H9 (cell line): ENCODE measurements at regions not wholly inside any gene's neighbourhood (a gene's known extent, or its start where the extent isn't known, plus 50 kb on each side); places are given as distances from the start of the nearest gene placed in this dataset.

Source experiments
- DNase-seq: peaks from one replicate; pipeline ENCODE4 v3.0.0-alpha.2; 2017
- H2AFZ ChIP-seq: one replicate; pipeline ENCODE4 v1.6.1; 2013; ENCODE audit warnings: mild to moderate bottlenecking, low read length, control low read depth, moderate library complexity
- H2AK5ac ChIP-seq: 2 replicates; pipeline ENCODE4 v1.6.1; 2013; ENCODE audit warnings: low read length, control low read depth, mixed read lengths; ENCODE audit not compliant: insufficient read length
- H2BK120ac ChIP-seq: one replicate; pipeline ENCODE4 v1.6.1; 2013; ENCODE audit warnings: low read depth, mild to moderate bottlenecking, low read length, control low read depth, inconsistent platforms; ENCODE audit not compliant: poor library complexity, severe bottlenecking
- H2BK12ac ChIP-seq: 2 replicates; pipeline ENCODE4 v1.6.1; 2013; ENCODE audit warnings: low read length, control low read depth, mixed read lengths, low read depth; ENCODE audit not compliant: insufficient read length
- H2BK15ac ChIP-seq: 2 replicates; pipeline ENCODE4 v1.6.1; 2013; ENCODE audit warnings: low read depth, low read length, control low read depth
- H2BK20ac ChIP-seq: one replicate; pipeline ENCODE4 v1.6.1; 2013; ENCODE audit warnings: low read depth, mild to moderate bottlenecking, low read length, control low read depth, inconsistent platforms; ENCODE audit not compliant: poor library complexity, severe bottlenecking
- H2BK5ac ChIP-seq: 2 replicates; pipeline ENCODE4 v1.6.1; 2013; ENCODE audit warnings: low read length, control low read depth, mixed read lengths; ENCODE audit not compliant: insufficient read length
- H3K14ac ChIP-seq: 2 replicates; pipeline ENCODE4 v1.6.1; 2013; ENCODE audit warnings: low read length, control low read depth; ENCODE audit not compliant: insufficient read depth
- H3K18ac ChIP-seq: 2 replicates; pipeline ENCODE4 v1.6.1; 2013; ENCODE audit warnings: low read depth, mild to moderate bottlenecking, mixed read lengths, low read length, control low read depth; ENCODE audit not compliant: insufficient read length
- H3K23ac ChIP-seq: 2 replicates; pipeline ENCODE4 v1.6.1; 2013; ENCODE audit warnings: low read length, control low read depth, mixed read lengths, low read depth; ENCODE audit not compliant: insufficient read length
- H3K23me2 ChIP-seq: 2 replicates; pipeline ENCODE4 v1.6.1; 2013; ENCODE audit warnings: low read depth, mild to moderate bottlenecking, mixed read lengths, low read length, control low read depth; ENCODE audit not compliant: insufficient read length, poor library complexity, severe bottlenecking
- H3K27ac ChIP-seq: 2 replicates; pipeline ENCODE4 v1.5.1; 2013; ENCODE audit warnings: low read length, control low read depth, mixed read lengths, low read depth; ENCODE audit not compliant: insufficient read length
- H3K27me3 ChIP-seq: 2 replicates; pipeline ENCODE4 v1.6.1; 2013; ENCODE audit warnings: low read length, control low read depth, inconsistent platforms; ENCODE audit not compliant: insufficient read depth
- H3K4ac ChIP-seq: 2 replicates; pipeline ENCODE4 v1.6.1; 2013; ENCODE audit warnings: low read depth, mild to moderate bottlenecking, control low read depth, inconsistent platforms, low read length, moderate library complexity
- H3K4me1 ChIP-seq: 2 replicates; pipeline ENCODE4 v1.6.1; 2013; ENCODE audit warnings: low read length, control low read depth, inconsistent platforms; ENCODE audit not compliant: insufficient read depth
- H3K4me2 ChIP-seq: 2 replicates; pipeline ENCODE4 v1.6.1; 2013; ENCODE audit warnings: low read length, control low read depth, mixed read lengths; ENCODE audit not compliant: insufficient read length, insufficient read depth
- H3K56ac ChIP-seq: 2 replicates; pipeline ENCODE4 v1.6.1; 2013; ENCODE audit warnings: low read depth, mild to moderate bottlenecking, mixed read lengths, low read length, control low read depth; ENCODE audit not compliant: insufficient read length
- H3K79me1 ChIP-seq: 2 replicates; pipeline ENCODE4 v1.6.1; 2013; ENCODE audit warnings: low read depth, mild to moderate bottlenecking, moderate library complexity, low read length, control low read depth, inconsistent platforms; ENCODE audit not compliant: insufficient read depth, poor library complexity, severe bottlenecking
- H3K79me2 ChIP-seq: 2 replicates; pipeline ENCODE4 v1.6.1; 2013; ENCODE audit warnings: low read length, control low read depth, inconsistent platforms; ENCODE audit not compliant: insufficient read depth
- H3K9ac ChIP-seq: 2 replicates; pipeline ENCODE4 v1.6.1; 2013; ENCODE audit warnings: low read length, control low read depth, mixed read lengths; ENCODE audit not compliant: insufficient read length; ENCODE audit errors: extremely low read depth
- H3K9me3 ChIP-seq: one replicate; pipeline ENCODE4 v1.6.1; 2013; ENCODE audit warnings: low read depth, low read length, inconsistent platforms; ENCODE audit not compliant: control insufficient read depth
- H3T11ph ChIP-seq: one replicate; pipeline ENCODE4 v1.6.1; 2013; ENCODE audit warnings: mild to moderate bottlenecking, low read length, control low read depth, inconsistent platforms
- H4K20me1 ChIP-seq: one replicate; pipeline ENCODE4 v1.6.1; 2013; ENCODE audit not compliant: control insufficient read depth, insufficient read length, insufficient read depth
- H4K5ac ChIP-seq: 2 replicates; pipeline ENCODE4 v1.6.1; 2013; ENCODE audit warnings: low read depth, mild to moderate bottlenecking, mixed read lengths, low read length, control low read depth; ENCODE audit not compliant: insufficient read length
- H4K8ac ChIP-seq: replicated peaks from 2 replicates; pipeline ENCODE4 v1.6.1; 2013; ENCODE audit warnings: low read length, control low read depth, mixed read lengths, low read depth; ENCODE audit not compliant: insufficient read length
- H4K91ac ChIP-seq: 2 replicates; pipeline ENCODE4 v1.6.1; 2013; ENCODE audit warnings: low read depth, mild to moderate bottlenecking, moderate library complexity, mixed read lengths, low read length, control low read depth; ENCODE audit not compliant: insufficient read length
- H3K27ac Mint-ChIP-seq, 3 experiments: 2 replicates in 2 of 3; 3 replicates in 1 of 3; pipeline ENCODE4 v1.8.0; 2020 to 2021; ENCODE audit warnings: mixed read lengths in 3 of 3, mild to moderate bottlenecking in 1 of 3, moderate library complexity in 1 of 3
- H3K27me3 Mint-ChIP-seq: 2 replicates; pipeline ENCODE4 v1.8.0; 2021; ENCODE audit warnings: low read depth, mild to moderate bottlenecking, moderate library complexity, mixed read lengths
- H3K36me3 Mint-ChIP-seq, 3 experiments: 2 replicates in 2 of 3; 3 replicates in 1 of 3; pipeline ENCODE4 v1.8.0; 2020 to 2021; ENCODE audit warnings: low read depth in 3 of 3, mixed read lengths in 3 of 3; ENCODE audit not compliant: insufficient read depth in 1 of 3
- H3K4me1 Mint-ChIP-seq, 2 experiments: 2 replicates each; pipeline ENCODE4 v1.8.0; 2020; ENCODE audit warnings: mixed read lengths in 2 of 2
- H3K4me3 Mint-ChIP-seq, 2 experiments: 2 replicates in 1 of 2; 3 replicates in 1 of 2; pipeline ENCODE4 v1.8.0; 2020 to 2021; ENCODE audit warnings: mild to moderate bottlenecking in 2 of 2, mixed read lengths in 2 of 2, moderate library complexity in 1 of 2
- H3K9me3 Mint-ChIP-seq, 2 experiments: 2 replicates in 1 of 2; 3 replicates in 1 of 2; pipeline ENCODE4 v1.8.0; 2020; ENCODE audit warnings: mild to moderate bottlenecking in 2 of 2, mixed read lengths in 2 of 2, moderate library complexity in 1 of 2
- CTCF ChIP-seq: fragments of 200-600 bp; sonication (generic); conservative IDR thresholded peaks from 3 replicates; pipeline ENCODE4 v1.8.0; 2021; ENCODE audit warnings: antibody characterized with exemption, mild to moderate bottlenecking
- WGBS: extraction: QIAGEN DNeasy Blood & Tissue Kit; methylation state at CpG from one replicate; pipeline ENCODE4 v1.1.7; 2013; ENCODE audit warnings: missing lambda C conversion rate, low lambda C conversion rate, mixed read lengths; ENCODE audit not compliant: insufficient read length; ENCODE audit errors: extremely low coverage; 5-methylcytosine and 5-hydroxymethylcytosine counted together

- Histone ChIP-seq H4K91ac (no peak overlapping the region), H3K79me1 (no peaks in the 10 kb centered on the region), H2BK12ac (no peak overlapping the region)
These were observed 307.0 kb downstream of the KCNJ2 start for GRCh38 chr17:70476368-70476767.

More at GRCh38 chr17:70476368-70476767, 307.0 kb downstream of the KCNJ2 start:
- Histone ChIP-seq H3K4me1 (no peaks in the 10 kb centered on the region), H3K4ac (no peak overlapping the region), H3K56ac (no peak overlapping the region), H3K14ac (no peak overlapping the region), H2AK5ac (no peak overlapping the region), H2AFZ (no peak overlapping the region), H3K9ac (no peak overlapping the region), H2BK15ac (no peak overlapping the region), H3K27me3 (no peaks in the 10 kb centered on the region), H3K23me2 (no peaks in the 10 kb centered on the region), H3K79me2 (no peaks in the 10 kb centered on the region), H3K23ac (no peak overlapping the region), H2BK20ac (no peak overlapping the region), H2BK5ac (no peak overlapping the region), H3K9me3 (no peaks in the 10 kb centered on the region), H3K18ac (no peak overlapping the region), H4K8ac (no peak overlapping the region), H3K4me2 (no peak overlapping the region), H3K27ac (no peak overlapping the region), H4K5ac (no peak overlapping the region), H4K20me1 (no peaks in the 10 kb centered on the region), H2BK120ac (no peak overlapping the region), H3T11ph (no peak overlapping the region)
- TF ChIP-seq CTCF, result no peak
- Mint-ChIP-seq H3K27me3 (no peaks in the 10 kb centered on the region), H3K4me1 (no peaks in the 10 kb centered on the region), H3K36me3 (no peaks in the 10 kb centered on the region), H3K9me3 (0 out of 5 replicates have a peak, but pooled peaks cover 0 to 2% of the 10 kb centered on the region in 2 experiments), H3K4me3 (no peak overlapping the region), H3K27ac (no peak overlapping the region)
- WGBS, result no CpG with 5 or more reads among the region's 3 CpGs
- no peak for DNase-seq
